B cell (primary cell): ENCODE measurements at regions not wholly inside any gene's neighbourhood (a gene's known extent, or its start where the extent isn't known, plus 50 kb on each side); places are given as distances from the start of the nearest gene placed in this dataset.
"Not testable (repeated sequence)": the region's sequence is repeated elsewhere in the genome, so short reads cannot be mapped to it uniquely, and the experiment has no call there.

ENCODE experiments used
- CTCF ChIP-seq: fragments of 200-600 bp; IDR thresholded peaks from one replicate; pipeline ENCODE4 v1.8.0; 2022; ENCODE audit warnings: antibody characterized with exemption, mild to moderate bottlenecking
- EZH2 ChIP-seq: IDR thresholded peaks from 2 replicates; pipeline ENCODE4 v1.6.1; 2012; ENCODE audit warnings: borderline replicate concordance, low read depth, mild to moderate bottlenecking, moderate library complexity, low read length; ENCODE audit not compliant: insufficient read depth, poor library complexity, severe bottlenecking

- TF ChIP-seq CTCF, EZH2: not testable (repeated sequence)
Observed at GRCh38 chr7:6979456-6979855, 153.4 kb upstream of the CCZ1B start.
